ENCODE measurements at regions not wholly inside any gene's neighbourhood (a gene's known extent, or its start where the extent isn't known, plus 50 kb on each side); places are given as distances from the start of the nearest gene placed in this dataset.
"Not testable (repeated sequence)": the region's sequence is repeated elsewhere in the genome, so short reads cannot be mapped to it uniquely, and the experiment has no call there.

GRCh38 chr16:9599415-9600120 is 508.1 kb downstream of the HAPSTR1 start:
- DNase-seq = no peak

DNA sequence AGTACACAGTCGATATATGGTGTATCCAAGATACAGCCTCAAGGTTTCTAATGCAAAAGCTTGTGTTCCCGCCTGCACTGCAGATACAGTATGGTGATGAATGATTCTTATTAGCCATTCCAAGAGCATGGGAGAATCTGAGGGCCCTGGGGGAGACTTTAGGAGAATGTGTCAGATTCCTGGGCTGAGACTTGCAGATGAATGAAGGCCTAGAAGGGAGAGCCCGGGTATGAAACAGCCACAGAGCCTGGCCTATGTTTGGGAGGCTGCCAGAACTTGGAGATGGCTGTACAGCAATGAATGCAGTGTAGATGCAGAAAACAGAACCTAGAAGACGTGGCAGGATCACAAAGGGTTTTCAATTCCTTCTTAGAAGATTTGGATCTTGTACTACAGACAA is 510.7 kb downstream of the HAPSTR1 start:
- no peak for DNase-seq

DNA sequence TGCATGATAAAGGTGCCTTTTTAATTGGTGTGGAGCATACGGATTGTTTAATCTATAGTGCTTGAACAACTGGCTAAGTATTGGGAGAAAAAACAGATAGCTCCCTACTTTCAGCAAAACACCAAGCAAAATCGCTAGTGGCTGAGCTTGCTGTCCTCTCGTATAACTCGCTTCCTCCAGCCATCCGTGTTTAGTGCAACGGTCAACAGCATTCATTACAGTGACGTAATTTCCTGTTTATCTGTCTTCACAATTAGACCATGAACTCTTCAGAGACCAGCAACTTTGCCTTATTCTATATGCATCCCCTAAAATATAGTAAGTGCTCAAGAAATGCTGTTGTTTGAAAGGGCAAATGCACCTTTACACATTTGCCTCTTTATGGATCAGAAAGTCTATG is 511.9 kb downstream of the HAPSTR1 start:
- no peak for DNase-seq

- no peak for DNase-seq
These were observed 516.2 kb downstream of the HAPSTR1 start for GRCh38 chr16:9607515-9608230.

- no peak for DNase-seq
These were observed 519.3 kb downstream of the HAPSTR1 start for GRCh38 chr16:9610727-9611126.

- no peak for DNase-seq
These were observed 520.8 kb downstream of the HAPSTR1 start for GRCh38 chr16:9612267-9612666.

GRCh38 chr16:9614389-9614788 is 522.9 kb downstream of the HAPSTR1 start:
- no peak for DNase-seq

DNA sequence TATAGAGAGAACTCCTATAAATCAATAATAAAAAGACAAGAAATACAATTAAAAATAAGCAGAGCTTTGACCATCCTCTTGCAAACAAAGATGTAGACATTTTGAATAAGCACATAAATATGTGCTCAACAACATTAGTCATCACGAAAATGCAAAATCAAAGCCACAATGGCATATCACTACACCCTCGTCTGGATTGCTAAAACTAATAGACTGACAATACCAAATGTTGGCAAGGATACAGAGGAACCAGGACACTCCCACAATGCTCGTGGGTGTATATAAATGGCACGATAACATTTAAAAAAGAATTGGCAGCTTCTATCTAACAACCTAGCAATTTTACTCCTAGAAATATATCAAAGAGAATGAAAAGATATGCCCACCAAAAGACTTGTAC is 530.8 kb downstream of the HAPSTR1 start:
- DNase-seq = no peak

DNA sequence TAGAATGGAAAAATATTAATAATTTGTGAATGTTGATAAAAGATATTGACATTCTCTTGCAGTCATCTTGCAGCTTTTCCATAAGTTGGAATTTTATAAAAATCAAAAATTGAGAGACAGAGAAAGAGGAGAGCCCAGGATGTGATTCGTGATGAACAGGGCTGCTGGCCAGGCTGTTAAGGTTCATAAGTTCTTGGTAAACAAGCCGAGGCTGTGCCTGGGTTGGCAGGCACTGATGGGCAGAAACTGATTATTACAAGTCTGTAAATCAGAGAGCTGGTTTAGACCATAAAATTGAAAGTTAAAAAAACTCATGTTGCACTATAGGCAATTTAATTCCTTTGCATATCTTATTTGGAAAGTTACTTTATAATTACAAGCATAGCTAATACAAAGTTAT is 533.7 kb downstream of the HAPSTR1 start:
- no peak for DNase-seq

DNA sequence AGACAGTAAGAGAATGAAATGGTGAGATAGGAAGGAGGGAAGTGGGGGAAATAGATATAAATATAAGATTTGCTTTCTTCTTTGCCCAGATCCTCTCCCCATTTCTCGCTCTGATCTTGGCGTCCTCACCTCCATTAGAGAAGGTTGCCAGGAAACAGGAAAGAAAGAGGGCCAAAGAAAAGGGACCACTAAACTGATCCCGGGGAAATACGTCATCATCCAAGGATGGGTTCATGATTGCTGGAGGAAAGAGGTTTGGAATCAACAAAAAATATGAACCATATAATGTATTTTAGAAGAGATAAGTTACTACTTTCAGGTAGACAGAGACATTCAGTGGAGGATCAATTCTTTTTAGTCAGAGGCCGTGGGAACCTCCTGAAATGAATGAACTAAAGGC is 536.0 kb downstream of the HAPSTR1 start:
- DNase-seq = no peak

DNA sequence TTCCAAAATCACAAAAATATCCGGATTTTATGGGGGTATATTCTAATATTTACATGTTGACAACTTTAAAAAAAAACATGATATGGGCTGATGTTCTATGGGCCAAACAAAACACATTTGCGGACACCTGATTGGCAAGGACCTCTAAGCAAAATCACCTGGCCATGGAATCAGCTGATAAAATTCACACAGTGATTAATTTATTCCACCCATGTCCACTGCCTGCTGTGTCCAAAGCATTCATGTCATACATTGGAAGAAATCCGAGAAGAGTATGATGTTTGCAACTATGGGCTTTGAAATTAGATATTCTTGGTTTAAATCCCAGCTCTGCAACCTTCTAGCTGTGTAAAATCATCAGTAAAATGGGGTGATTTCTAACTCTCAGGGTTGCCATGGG is 538.7 kb downstream of the HAPSTR1 start:
- DNase-seq = no peak

DNA sequence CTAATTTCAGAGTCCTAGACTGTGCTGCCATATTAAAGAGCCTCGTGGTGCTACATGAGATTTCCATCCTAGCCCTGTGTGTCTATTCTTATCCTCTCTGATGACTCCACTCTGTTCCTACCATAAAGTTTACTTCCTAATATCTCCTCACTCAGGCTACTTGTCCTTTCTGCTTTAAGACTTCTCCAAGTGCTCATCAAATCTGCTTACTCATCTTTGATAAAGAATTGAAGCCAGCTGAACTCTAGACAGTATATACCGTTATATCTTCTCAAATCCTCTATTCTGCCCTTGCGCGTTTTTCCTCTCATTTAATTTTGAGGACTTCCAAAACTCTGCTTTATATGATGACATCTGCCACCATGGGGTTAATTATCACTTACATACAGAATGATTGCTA is 539.5 kb downstream of the HAPSTR1 start:
- DNase-seq = no peak

DNA sequence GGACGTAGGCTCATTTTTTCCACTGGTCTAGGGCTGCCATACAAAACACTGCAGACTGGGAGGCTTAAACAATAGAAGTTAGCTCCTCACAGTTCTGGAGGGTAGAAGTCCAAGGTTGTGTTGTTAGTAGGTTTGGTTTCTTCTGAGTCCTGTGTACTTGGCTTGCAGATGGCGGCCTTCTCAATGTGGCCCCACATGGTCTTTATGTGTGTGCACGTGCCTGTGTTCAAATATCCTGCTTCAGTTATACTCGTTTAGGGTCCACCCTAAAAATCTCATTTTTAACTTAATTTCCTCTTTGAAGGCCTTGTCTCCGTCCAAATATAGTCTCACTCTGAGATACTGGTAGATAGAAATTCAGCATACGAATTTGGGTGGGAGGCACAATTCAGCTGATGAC is 542.4 kb downstream of the HAPSTR1 start:
- no peak for DNase-seq

DNA sequence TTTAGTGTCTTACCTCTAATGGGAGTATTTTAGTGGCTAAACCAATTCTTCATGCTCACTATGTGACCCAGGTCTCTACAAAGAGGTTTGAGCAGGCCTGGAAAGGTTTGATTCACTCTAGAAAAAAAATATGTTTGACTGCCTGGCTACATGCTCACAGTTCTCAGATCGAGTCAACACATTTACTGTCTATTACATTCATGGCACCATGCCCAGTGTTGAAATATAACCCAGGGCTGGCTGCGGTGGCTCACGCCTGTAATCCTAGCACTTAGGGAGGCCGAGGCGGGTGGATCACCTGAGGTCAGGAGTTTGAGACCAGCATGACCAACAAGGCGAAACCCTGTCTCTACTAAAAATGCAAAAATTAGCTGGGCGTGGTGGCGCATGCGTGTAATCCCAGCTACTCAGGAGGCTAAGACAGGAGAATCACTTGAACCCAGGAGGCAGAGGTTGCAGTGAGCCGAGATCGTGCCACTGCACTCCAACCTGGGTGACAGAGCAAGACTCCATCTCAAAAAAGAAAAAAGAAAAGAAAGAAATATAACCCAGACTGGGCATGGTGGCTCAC is 543.8 kb downstream of the HAPSTR1 start:
- DNase-seq = not testable (repeated sequence)

DNA sequence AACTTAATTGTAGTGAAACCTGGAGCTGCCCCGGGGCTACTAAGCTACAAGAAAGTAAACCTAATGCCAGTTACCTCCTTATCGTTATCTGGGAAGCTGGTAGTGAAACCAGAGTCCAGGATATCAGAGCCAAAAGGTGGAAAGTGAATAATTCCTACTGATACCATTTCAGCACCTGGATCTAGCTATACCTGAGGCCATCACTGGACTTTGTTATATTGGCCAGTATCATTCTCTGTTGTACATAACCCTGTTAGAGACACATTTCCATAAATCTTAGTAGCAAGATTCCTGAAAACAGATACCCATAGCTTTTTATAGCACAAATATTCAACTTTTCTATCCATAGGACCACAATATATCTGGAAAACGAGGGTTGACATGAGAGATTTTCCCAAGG is 538.0 kb downstream of the GRIN2A start:
- DNase-seq = no peak

DNA sequence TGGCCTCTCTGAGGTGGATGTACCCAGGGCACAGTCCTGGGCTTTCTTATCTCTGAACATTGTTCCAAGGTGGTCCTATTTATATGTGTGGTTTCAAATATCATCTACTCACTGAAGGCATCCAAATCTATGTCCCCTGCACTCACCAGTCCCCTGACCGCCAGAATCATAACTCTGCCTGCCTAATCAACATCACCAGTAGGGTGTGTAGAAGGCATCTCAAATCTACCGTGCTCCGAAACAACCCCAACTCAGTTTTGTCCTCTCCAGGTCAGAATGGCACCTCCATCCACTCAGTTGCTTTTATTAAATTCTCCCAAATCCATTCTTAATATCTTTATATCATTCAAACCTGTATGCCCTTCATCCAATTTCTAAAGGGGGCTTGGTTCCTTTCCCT is 536.3 kb downstream of the GRIN2A start:
- DNase-seq = no peak

DNA sequence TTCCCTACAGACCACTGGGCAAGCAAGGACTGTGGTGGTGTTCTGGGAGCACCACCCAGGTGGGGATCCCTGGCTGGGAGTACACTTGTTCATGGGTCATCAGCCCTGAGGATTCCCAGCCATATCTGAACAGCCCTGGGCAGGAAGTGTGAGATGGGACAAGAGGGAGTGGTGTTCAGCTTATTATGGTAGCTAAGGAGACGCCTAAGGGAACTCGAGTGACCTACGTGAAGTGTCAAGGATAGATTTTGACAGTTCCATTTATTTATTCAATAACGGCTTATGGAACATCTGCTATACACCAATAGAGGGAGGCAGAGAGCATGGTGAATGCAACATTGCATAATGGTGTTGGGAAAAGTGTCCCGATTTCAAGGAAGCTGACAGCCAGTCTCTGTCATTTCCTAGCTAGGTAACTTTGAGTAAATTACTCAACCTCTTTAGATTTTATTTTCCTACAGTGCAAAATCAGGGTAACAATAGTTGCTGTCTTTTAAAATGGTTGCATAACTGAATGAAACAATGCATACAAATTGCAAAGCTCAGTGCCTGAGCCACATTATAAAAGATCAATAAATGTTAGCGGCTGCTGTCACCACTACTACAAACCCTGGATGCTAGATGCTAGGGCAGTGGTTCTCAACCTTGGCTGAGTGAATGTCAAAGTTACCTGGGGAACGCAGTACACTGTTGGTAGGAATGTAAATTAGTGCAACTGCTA is 534.1 kb downstream of the GRIN2A start:
- peak; percentile 27 for DNase-seq

DNA sequence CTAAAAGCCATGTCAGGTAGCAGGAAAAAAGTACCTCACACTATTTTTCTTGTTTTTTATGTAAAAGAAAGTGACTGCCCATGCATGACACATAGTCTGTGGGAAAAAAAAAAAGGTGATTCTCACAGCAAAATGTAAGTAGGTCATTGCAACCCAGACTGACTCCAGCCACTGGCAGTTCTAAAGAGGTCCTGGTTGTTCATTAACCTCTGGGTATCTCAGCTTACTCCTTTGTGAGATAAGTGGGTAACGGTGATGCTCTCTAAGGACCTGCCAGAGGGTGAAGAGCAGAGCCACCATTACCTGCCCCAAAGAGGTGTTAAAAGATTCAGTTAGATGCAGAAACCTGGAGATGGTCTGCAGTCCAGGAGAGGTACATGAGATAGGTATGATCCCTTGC is 531.9 kb downstream of the GRIN2A start:
- no peak for DNase-seq

DNA sequence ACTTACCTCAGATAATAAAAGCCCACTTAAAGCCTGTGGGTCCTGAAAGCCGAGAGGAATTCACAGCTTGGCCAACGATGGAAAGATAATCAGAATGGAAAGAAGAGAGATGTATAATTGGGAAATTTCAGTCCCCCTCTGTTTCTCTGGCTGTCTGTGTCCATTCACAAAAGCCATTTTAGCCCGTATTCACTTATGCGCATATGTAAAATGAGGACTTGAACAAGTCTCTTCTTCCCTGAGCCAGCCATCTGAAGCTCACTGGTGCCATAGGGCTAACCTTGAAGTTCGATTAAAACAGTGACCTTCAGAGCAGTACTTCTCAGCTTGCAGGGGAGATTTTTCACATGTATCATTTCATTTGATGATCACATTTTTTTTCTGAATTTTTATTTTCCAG is 527.2 kb downstream of the GRIN2A start:
- no peak for DNase-seq

DNA sequence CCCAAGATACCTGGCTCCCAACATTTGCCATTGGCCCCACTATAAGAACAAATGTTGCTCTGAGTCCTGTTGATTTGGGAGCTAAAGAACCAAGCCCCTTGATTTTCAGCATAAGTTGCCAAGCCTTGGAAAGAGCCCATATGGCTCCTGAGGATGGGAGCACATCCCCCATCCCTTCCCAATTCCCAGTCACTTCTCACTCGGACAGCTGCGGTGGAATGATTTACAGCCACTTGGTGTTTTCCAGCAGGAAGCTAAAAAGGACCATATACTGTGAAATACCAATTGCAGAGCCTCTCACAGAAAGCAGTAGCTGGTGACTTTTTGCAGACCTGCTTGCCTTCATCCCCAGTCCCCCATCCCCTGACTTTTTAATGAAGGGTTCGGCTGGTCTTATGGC is 524.6 kb downstream of the GRIN2A start:
- DNase-seq = no peak

- no peak for DNase-seq
These were observed 524.1 kb downstream of the GRIN2A start for GRCh38 chr16:9658164-9658563.

DNA sequence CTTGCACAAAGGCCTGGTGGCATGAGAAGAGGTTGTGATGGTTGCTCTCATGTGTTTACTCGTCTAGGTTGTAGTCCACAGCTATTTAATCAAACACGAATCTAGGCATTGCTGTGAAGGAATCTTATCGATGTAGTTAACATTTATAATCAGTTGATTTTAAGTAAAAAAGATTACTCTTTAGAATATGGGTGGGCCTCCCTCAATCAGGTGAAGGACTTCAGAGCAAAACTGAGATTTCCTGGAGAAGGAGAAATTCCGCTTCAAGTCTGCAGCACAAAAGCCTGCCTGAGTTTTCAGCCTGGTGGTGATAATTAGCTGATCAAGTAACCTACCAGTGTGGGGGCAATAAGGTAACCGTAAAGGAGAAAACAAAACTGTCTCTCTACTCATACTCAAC is 523.6 kb downstream of the GRIN2A start:
- DNase-seq = no peak

GRCh38 chr16:9660898-9661297 is 521.3 kb downstream of the GRIN2A start:
- no peak for DNase-seq

Data from RPMI8226 (cell line).